OCI-LY1 (cell line): ENCODE measurements at regions not wholly inside any gene's neighbourhood (a gene's known extent, or its start where the extent isn't known, plus 50 kb on each side); places are given as distances from the start of the nearest gene placed in this dataset.

Source experiments
- H2AFZ ChIP-seq: fragments of 200-600 bp; sonication (generic), shearing (Covaris generic); 2 replicates; pipeline ENCODE4 v1.6.0; 2014; ENCODE audit warnings: antibody characterized with exemption, mild to moderate bottlenecking, low read length
- H3F3A ChIP-seq: fragments of 200-600 bp; sonication (generic), shearing (Covaris generic); 2 replicates; pipeline ENCODE4 v1.6.0; 2014; ENCODE audit warnings: mild to moderate bottlenecking, antibody characterized with exemption, low read length, moderate library complexity; ENCODE audit not compliant: insufficient read depth
- H3K27ac ChIP-seq: fragments of 200-600 bp; sonication (generic); 2 replicates; pipeline ENCODE4 v1.5.1; 2014; ENCODE audit warnings: low read length, mixed run types, mild to moderate bottlenecking, low read depth; ENCODE audit not compliant: poor library complexity, severe bottlenecking
- H3K27me3 ChIP-seq: fragments of 200-600 bp; sonication (generic); 2 replicates; pipeline ENCODE4 v1.6.0; 2014; ENCODE audit warnings: antibody characterized with exemption, mild to moderate bottlenecking, low read length, moderate library complexity; ENCODE audit not compliant: insufficient read depth
- H3K36me3 ChIP-seq: fragments of 200-600 bp; sonication (generic); 2 replicates; pipeline ENCODE4 v1.6.1; 2014; ENCODE audit warnings: mild to moderate bottlenecking, antibody characterized with exemption, low read length, moderate library complexity, mixed read lengths; ENCODE audit not compliant: insufficient read depth
- H3K4me1 ChIP-seq: fragments of 200-600 bp; sonication (generic); 2 replicates; pipeline ENCODE4 v1.5.1; 2014; ENCODE audit warnings: mild to moderate bottlenecking, low read length, moderate library complexity; ENCODE audit not compliant: insufficient read depth, severe bottlenecking
- H3K4me2 ChIP-seq: fragments of 200-600 bp; sonication (generic), shearing (Covaris generic); 2 replicates; pipeline ENCODE4 v1.6.1; 2014; ENCODE audit warnings: low read length
- H3K4me3 ChIP-seq: fragments of 200-600 bp; sonication (generic); 2 replicates; pipeline ENCODE4 v1.5.1; 2014; ENCODE audit warnings: low read length, low read depth, mild to moderate bottlenecking, mixed read lengths; ENCODE audit not compliant: poor library complexity, severe bottlenecking
- H3K79me2 ChIP-seq: fragments of 200-600 bp; shearing (Covaris generic); 2 replicates; pipeline ENCODE4 v1.6.1; 2016; ENCODE audit warnings: mixed run types, low read length, mixed read lengths; ENCODE audit not compliant: insufficient read depth
- H3K9ac ChIP-seq: fragments of 200-600 bp; sonication (generic), shearing (Covaris generic); 2 replicates; pipeline ENCODE4 v1.6.1; 2014; ENCODE audit warnings: mild to moderate bottlenecking, low read length, mixed read lengths
- H3K9me2 ChIP-seq: fragments of 200-600 bp; sonication (generic), shearing (Covaris generic); 2 replicates; pipeline ENCODE4 v1.6.1; 2014; ENCODE audit warnings: low read depth, mild to moderate bottlenecking, low read length, mixed read lengths
- H3K9me3 ChIP-seq: fragments of 200-600 bp; shearing (Covaris generic); 2 replicates; pipeline ENCODE4 v1.6.1; 2014; ENCODE audit warnings: low read length, mixed read lengths
- H4K20me1 ChIP-seq: fragments of 200-600 bp; sonication (generic), shearing (Covaris generic); 2 replicates; pipeline ENCODE4 v1.6.0; 2016; ENCODE audit warnings: mild to moderate bottlenecking, low read length; ENCODE audit not compliant: insufficient read depth
- EZH2 ChIP-seq: fragments of 200-600 bp; sonication (generic), shearing (Covaris generic); IDR thresholded peaks from 2 replicates; pipeline ENCODE4 v1.8.0; 2017; ENCODE audit warnings: borderline replicate concordance, mixed run types, mild to moderate bottlenecking, antibody characterized with exemption, low read length, moderate library complexity, mixed read lengths
- TF ChIP-seq, protein P1 (sequence below): fragments of 200-600 bp; sonication (generic), shearing (Covaris generic); IDR thresholded peaks from 2 replicates; pipeline ENCODE4 v1.5.1; 2017; ENCODE audit warnings: mild to moderate bottlenecking, antibody characterized with exemption, low read length, moderate library complexity, mixed read lengths

GRCh38 chr4:134471569-134471968, 270.0 kb upstream of the PABPC4L start:
- no peak overlapping the region for H3K9ac ChIP-seq
- no peaks in the 10 kb centered on the region for H3K36me3 ChIP-seq
- TF ChIP-seq, protein P1, sequence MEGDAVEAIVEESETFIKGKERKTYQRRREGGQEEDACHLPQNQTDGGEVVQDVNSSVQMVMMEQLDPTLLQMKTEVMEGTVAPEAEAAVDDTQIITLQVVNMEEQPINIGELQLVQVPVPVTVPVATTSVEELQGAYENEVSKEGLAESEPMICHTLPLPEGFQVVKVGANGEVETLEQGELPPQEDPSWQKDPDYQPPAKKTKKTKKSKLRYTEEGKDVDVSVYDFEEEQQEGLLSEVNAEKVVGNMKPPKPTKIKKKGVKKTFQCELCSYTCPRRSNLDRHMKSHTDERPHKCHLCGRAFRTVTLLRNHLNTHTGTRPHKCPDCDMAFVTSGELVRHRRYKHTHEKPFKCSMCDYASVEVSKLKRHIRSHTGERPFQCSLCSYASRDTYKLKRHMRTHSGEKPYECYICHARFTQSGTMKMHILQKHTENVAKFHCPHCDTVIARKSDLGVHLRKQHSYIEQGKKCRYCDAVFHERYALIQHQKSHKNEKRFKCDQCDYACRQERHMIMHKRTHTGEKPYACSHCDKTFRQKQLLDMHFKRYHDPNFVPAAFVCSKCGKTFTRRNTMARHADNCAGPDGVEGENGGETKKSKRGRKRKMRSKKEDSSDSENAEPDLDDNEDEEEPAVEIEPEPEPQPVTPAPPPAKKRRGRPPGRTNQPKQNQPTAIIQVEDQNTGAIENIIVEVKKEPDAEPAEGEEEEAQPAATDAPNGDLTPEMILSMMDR = no peak
- no peak for TF ChIP-seq EZH2
- H3K4me1 ChIP-seq = no peaks in the 10 kb centered on the region
- H3K27ac ChIP-seq = no peak overlapping the region
- H3F3A ChIP-seq = no peaks in the 10 kb centered on the region
- H3K4me3 ChIP-seq = no peak overlapping the region
- no peaks in the 10 kb centered on the region for H3K9me2 ChIP-seq
- no peaks in the 10 kb centered on the region for H4K20me1 ChIP-seq
- no peak overlapping the region for H2AFZ ChIP-seq
- no peaks in the 10 kb centered on the region for H3K27me3 ChIP-seq
- H3K79me2 ChIP-seq = no peaks in the 10 kb centered on the region
- H3K4me2 ChIP-seq = no peak overlapping the region
- no peaks in the 10 kb centered on the region for H3K9me3 ChIP-seq

DNA sequence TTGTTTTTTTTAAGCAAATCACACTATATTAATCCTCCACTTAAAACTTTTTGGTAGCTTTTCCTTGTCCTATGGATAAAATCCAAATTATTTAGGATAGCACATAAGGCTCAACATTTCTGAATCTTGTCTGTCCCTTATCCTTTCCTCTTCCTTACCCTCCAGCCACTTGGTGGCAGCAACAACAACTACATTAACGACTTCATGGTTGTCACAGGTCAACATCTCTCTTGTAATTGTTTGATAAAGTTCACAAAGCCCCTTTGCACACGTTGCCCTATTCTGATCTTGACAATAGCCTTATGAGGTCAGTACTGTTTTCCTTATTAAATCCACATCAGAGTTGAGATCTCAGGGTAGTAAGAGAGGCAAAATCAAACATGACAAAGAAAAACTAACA, 269.0 kb upstream of the PABPC4L start:
- no peaks in the 10 kb centered on the region for H3K36me3 ChIP-seq
- H4K20me1 ChIP-seq = no peaks in the 10 kb centered on the region
- no peaks in the 10 kb centered on the region for H3K9me3 ChIP-seq
- no peaks in the 10 kb centered on the region for H3K9me2 ChIP-seq
- no peak overlapping the region for H3K4me2 ChIP-seq
- H3K27me3 ChIP-seq = no peaks in the 10 kb centered on the region
- no peaks in the 10 kb centered on the region for H3K4me1 ChIP-seq
- H2AFZ ChIP-seq = no peak overlapping the region
- no peak overlapping the region for H3K9ac ChIP-seq
- no peak for TF ChIP-seq EZH2
- TF ChIP-seq, protein P1 = peak; percentile 67
- H3F3A ChIP-seq = no peaks in the 10 kb centered on the region
- H3K79me2 ChIP-seq = no peaks in the 10 kb centered on the region
- no peak overlapping the region for H3K4me3 ChIP-seq
- H3K27ac ChIP-seq = no peak overlapping the region

GRCh38 chr4:134465417-134465816, 263.8 kb upstream of the PABPC4L start:
- Histone ChIP-seq H3K9me2 (no peaks in the 10 kb centered on the region), H3K9ac (no peak overlapping the region), H4K20me1 (no peaks in the 10 kb centered on the region), H3K79me2 (no peaks in the 10 kb centered on the region), H3K4me3 (no peak overlapping the region), H3K36me3 (no peaks in the 10 kb centered on the region), H2AFZ (no peak overlapping the region), H3K4me1 (no peaks in the 10 kb centered on the region), H3F3A (no peaks in the 10 kb centered on the region), H3K27ac (no peak overlapping the region), H3K27me3 (no peaks in the 10 kb centered on the region), H3K4me2 (no peak overlapping the region), H3K9me3 (no peaks in the 10 kb centered on the region)
- TF ChIP-seq, protein P1 = no peak
- no peak for TF ChIP-seq EZH2
